GM18873 (cell line): ENCODE measurements at regions not wholly inside any gene's neighbourhood (a gene's known extent, or its start where the extent isn't known, plus 50 kb on each side); places are given as distances from the start of the nearest gene placed in this dataset.
A peak's percentile ranks its signal among the peaks of the same experiment; 100 is the strongest.

Experiments
- ATAC-seq: cut with Tn5 transposase; IDR thresholded peaks from one replicate; pipeline ENCODE4 v1.9.1; 2021; ENCODE audit warnings: mild to moderate bottlenecking, moderate library complexity, moderate number of reproducible peaks; ENCODE audit not compliant: unreplicated experiment, low FRiP score

- no peak for ATAC-seq
These were observed 75.3 kb upstream of the ASTN2 start for GRCh38 chr9:117490199-117490598.

- no peak for ATAC-seq
These were observed 73.8 kb upstream of the ASTN2 start for GRCh38 chr9:117488659-117489058.

GRCh38 chr9:117487555-117488175 lies 72.8 kb upstream of the ASTN2 start:
- ATAC-seq = peak; percentile 89

- ATAC-seq = no peak
These were observed 71.6 kb upstream of the ASTN2 start for GRCh38 chr9:117486426-117486825.

GRCh38 chr9:117485176-117485575 lies 70.3 kb upstream of the ASTN2 start:
- no peak for ATAC-seq

- no peak for ATAC-seq
These were observed 65.9 kb upstream of the ASTN2 start for GRCh38 chr9:117480729-117481128.

- no peak for ATAC-seq
These were observed 65.4 kb upstream of the ASTN2 start for GRCh38 chr9:117480253-117480652.

GRCh38 chr9:117473293-117473692 lies 58.4 kb upstream of the ASTN2 start:
- no peak for ATAC-seq

GRCh38 chr9:117470902-117471301 lies 56.0 kb upstream of the ASTN2 start:
- ATAC-seq = no peak

GRCh38 chr9:117470455-117470854 lies 55.6 kb upstream of the ASTN2 start:
- no peak for ATAC-seq

- no peak for ATAC-seq
These were observed 51.3 kb upstream of the ASTN2 start for GRCh38 chr9:117466111-117466510.

- ATAC-seq = no peak
These were observed 50.8 kb upstream of the ASTN2 start for GRCh38 chr9:117465706-117466105.

GRCh38 chr9:117464941-117465616 lies 50.2 kb upstream of the ASTN2 start:
- no peak for ATAC-seq
